ENCODE measurements at regions not wholly inside any gene's neighbourhood (a gene's known extent, or its start where the extent isn't known, plus 50 kb on each side); places are given as distances from the start of the nearest gene placed in this dataset.

GRCh38 chr3:116969135-116969534, 259.6 kb downstream of the TUSC7 start:
- DNase-seq (ENCODE audit: low read depth) = no peak
- no peak overlapping the region for H3K4me3 ChIP-seq (ENCODE audit: control insufficient read depth, low read depth, low read length)
- TF ChIP-seq CTCF (conservative IDR thresholded peaks at IDR 0.05; ENCODE audit: control insufficient read depth, insufficient read depth, low read depth, low read length) = no peak

DNA sequence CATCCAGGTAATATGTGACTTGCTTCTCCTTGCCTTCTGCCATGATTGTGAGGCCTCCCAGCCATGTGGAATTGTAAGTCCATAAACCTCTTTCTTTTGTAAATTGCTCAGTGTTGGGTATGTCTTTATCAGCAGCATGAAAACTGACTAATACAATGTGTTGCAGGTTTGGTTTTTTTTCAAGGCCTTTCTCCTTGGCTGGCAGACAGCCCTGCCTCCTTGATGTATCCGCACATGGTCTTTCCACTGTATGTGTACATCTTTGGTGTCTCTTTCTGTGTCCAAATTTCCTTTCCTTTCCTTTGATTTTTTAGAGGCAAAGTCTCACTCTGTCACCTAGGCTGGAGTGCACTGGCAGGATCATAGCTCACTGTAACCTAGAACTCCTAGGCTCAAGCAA, 260.1 kb downstream of the TUSC7 start:
- H3K4me3 ChIP-seq (ENCODE audit: control insufficient read depth, low read depth, low read length) = no peak overlapping the region
- no peak for TF ChIP-seq CTCF (conservative IDR thresholded peaks at IDR 0.05; ENCODE audit: control insufficient read depth, insufficient read depth, low read depth, low read length)
- no peak for DNase-seq (ENCODE audit: low read depth)

- TF ChIP-seq CTCF (conservative IDR thresholded peaks at IDR 0.05; ENCODE audit: control insufficient read depth, insufficient read depth, low read depth, low read length) = no peak
- no peak overlapping the region for H3K4me3 ChIP-seq (ENCODE audit: control insufficient read depth, low read depth, low read length)
- DNase-seq (ENCODE audit: low read depth) = no peak
Observed at GRCh38 chr3:116971531-116971930, 262.0 kb downstream of the TUSC7 start.

DNA sequence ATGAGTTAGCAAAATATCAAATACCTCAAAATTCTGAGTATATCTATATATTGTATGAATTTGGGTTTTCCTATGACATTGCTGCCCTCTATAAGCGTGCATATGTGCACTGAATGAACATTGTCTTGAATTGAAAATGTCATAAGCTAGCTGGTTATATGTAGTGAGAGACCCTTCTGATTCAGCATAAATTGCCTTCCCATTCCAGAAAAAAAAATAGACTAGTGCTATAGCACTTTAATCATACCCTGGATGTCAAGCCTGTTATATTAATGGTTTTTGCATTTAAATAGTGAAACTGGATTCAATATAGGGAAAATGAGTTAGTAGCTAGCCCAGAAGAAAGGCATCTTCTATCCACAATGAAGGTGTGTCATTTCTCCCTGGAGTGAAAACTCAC, 265.1 kb downstream of the TUSC7 start:
- no peak overlapping the region for H3K4me3 ChIP-seq (ENCODE audit: control insufficient read depth, low read depth, low read length)

GRCh38 chr3:116977441-116977840, 267.9 kb downstream of the TUSC7 start:
- H3K4me3 ChIP-seq (ENCODE audit: control insufficient read depth, low read depth, low read length) = no peak overlapping the region
- no peak for TF ChIP-seq CTCF (conservative IDR thresholded peaks at IDR 0.05; ENCODE audit: control insufficient read depth, insufficient read depth, low read depth, low read length)
- DNase-seq (ENCODE audit: low read depth) = no peak

More for the DNA sequence above, 265.1 kb downstream of the TUSC7 start:
- no peak for DNase-seq (ENCODE audit: low read depth)
- TF ChIP-seq CTCF (conservative IDR thresholded peaks at IDR 0.05; ENCODE audit: control insufficient read depth, insufficient read depth, low read depth, low read length) = no peak

- no peak overlapping the region for H3K4me3 ChIP-seq (ENCODE audit: control insufficient read depth, low read depth, low read length)
- TF ChIP-seq CTCF (conservative IDR thresholded peaks at IDR 0.05; ENCODE audit: control insufficient read depth, insufficient read depth, low read depth, low read length) = no peak
- no peak for DNase-seq (ENCODE audit: low read depth)
Observed at GRCh38 chr3:116980099-116980498, 270.5 kb downstream of the TUSC7 start.

DNA sequence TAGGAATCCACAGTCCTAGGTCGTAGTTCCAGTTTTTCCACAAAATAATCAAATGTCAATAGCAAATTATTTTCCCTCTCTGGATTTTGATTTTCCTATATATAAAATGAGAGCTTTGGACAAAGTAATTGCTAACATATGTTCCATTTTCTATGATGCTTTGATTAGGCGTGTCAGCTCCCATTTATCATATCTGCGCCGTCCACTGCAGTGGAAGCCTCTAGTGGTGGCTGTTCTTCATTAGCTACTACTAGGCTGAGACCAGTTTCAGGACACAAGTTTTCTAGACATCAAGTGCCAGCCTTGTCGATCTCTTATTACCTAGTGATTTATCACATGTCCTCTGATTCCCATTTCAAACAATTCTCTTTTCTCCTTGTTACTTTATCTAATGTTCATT, 271.5 kb downstream of the TUSC7 start:
- no peak overlapping the region for H3K4me3 ChIP-seq (ENCODE audit: control insufficient read depth, low read depth, low read length)
- TF ChIP-seq CTCF (conservative IDR thresholded peaks at IDR 0.05; ENCODE audit: control insufficient read depth, insufficient read depth, low read depth, low read length) = no peak
- no peak for DNase-seq (ENCODE audit: low read depth)

All from fibroblast of mammary gland (primary cell).